SK-N-SH treated with all-trans-retinoic acid at 6 μM for 48 hours (cell line): ENCODE measurements at regions not wholly inside any gene's neighbourhood (a gene's known extent, or its start where the extent isn't known, plus 50 kb on each side); places are given as distances from the start of the nearest gene placed in this dataset.

Experiments
- ATAC-seq: fragments of 200-7000 bp; cut with Tn5 transposase; 3 replicates; pipeline ENCODE4 v1.9.1; 2020; ENCODE audit warnings: mild to moderate bottlenecking, moderate library complexity
- ARNTL ChIP-seq: fragments of 450-650 bp; formaldehyde crosslinking; IDR thresholded peaks from 2 replicates; pipeline ENCODE4 v1.5.0; 2020; ENCODE audit warnings: low read depth, mild to moderate bottlenecking, moderate library complexity, borderline replicate concordance
- BACH2 ChIP-seq: fragments of 250-450 bp; sonication (Bioruptor Pico); IDR thresholded peaks from 2 replicates; pipeline ENCODE4 v1.9.0; 2021; ENCODE audit warnings: mild to moderate bottlenecking, borderline replicate concordance
- CREB5 ChIP-seq: fragments of 250-450 bp; sonication (Bioruptor Pico); IDR thresholded peaks from 2 replicates; pipeline ENCODE4 v1.5.1; 2020; ENCODE audit warnings: low read depth, mild to moderate bottlenecking, moderate library complexity
- CSDC2 ChIP-seq: fragments of 250-450 bp; sonication (Bioruptor Pico); IDR thresholded peaks from 2 replicates; pipeline ENCODE4 v1.5.0; 2020; ENCODE audit warnings: mild to moderate bottlenecking, moderate library complexity
- CSRNP3 ChIP-seq: fragments of 250-450 bp; sonication (Bioruptor Pico); IDR thresholded peaks from 2 replicates; pipeline ENCODE4 v1.5.1; 2021; ENCODE audit warnings: mild to moderate bottlenecking, moderate library complexity
- ESRRG ChIP-seq: fragments of 250-450 bp; sonication (Bioruptor Pico); IDR thresholded peaks from 2 replicates; pipeline ENCODE4 v1.6.1; 2021; ENCODE audit warnings: mild to moderate bottlenecking
- GLIS3 ChIP-seq: fragments of 250-450 bp; sonication (Bioruptor Pico); IDR thresholded peaks from 2 replicates; pipeline ENCODE4 v1.5.0; 2020; ENCODE audit warnings: mild to moderate bottlenecking, moderate library complexity
- ISL1 ChIP-seq: fragments of 250-450 bp; sonication (Bioruptor Pico); IDR thresholded peaks from 2 replicates; pipeline ENCODE4 v2.1.2; 2022; ENCODE audit warnings: mild to moderate bottlenecking, moderate library complexity
- PATZ1 ChIP-seq: fragments of 250-450 bp; sonication (Bioruptor Pico); IDR thresholded peaks from 2 replicates; pipeline ENCODE4 v1.8.0; 2020; ENCODE audit warnings: mild to moderate bottlenecking, moderate library complexity, borderline replicate concordance
- PPARA ChIP-seq: fragments of 250-450 bp; sonication (Bioruptor Pico); IDR thresholded peaks from 2 replicates; pipeline ENCODE4 v1.5.0; 2020; ENCODE audit warnings: mild to moderate bottlenecking, borderline replicate concordance
- RARB ChIP-seq: fragments of 250-450 bp; sonication (Bioruptor Pico); IDR thresholded peaks from 2 replicates; pipeline ENCODE4 v1.8.0; 2021; ENCODE audit warnings: mild to moderate bottlenecking, moderate library complexity
- SNAI2 ChIP-seq: fragments of 250-450 bp; sonication (Bioruptor Pico); IDR thresholded peaks from 2 replicates; pipeline ENCODE4 v1.5.0; 2020; ENCODE audit warnings: mild to moderate bottlenecking, moderate library complexity
- TOX ChIP-seq: fragments of 250-450 bp; sonication (Bioruptor Pico); IDR thresholded peaks from 2 replicates; pipeline ENCODE4 v1.8.0; 2021; ENCODE audit warnings: mild to moderate bottlenecking, moderate library complexity, borderline replicate concordance
- TSHZ2 ChIP-seq: fragments of 250-450 bp; sonication (Bioruptor Pico); IDR thresholded peaks from 2 replicates; pipeline ENCODE4 v1.5.0; 2020; ENCODE audit warnings: mild to moderate bottlenecking, moderate library complexity
- ZC3H10 ChIP-seq: fragments of 250-450 bp; sonication (Bioruptor Pico); IDR thresholded peaks from 2 replicates; pipeline ENCODE4 v1.5.1; 2021; ENCODE audit warnings: mild to moderate bottlenecking, moderate library complexity
- ZFP3 ChIP-seq: fragments of 250-450 bp; sonication (Bioruptor Pico); IDR thresholded peaks from 2 replicates; pipeline ENCODE4 v1.5.0; 2020; ENCODE audit warnings: mild to moderate bottlenecking, moderate library complexity
- ZFP30 ChIP-seq: fragments of 450-650 bp; formaldehyde crosslinking; IDR thresholded peaks from 2 replicates; pipeline ENCODE4 v1.5.0; 2022; ENCODE audit warnings: mild to moderate bottlenecking, moderate library complexity
- ZNF8 ChIP-seq: fragments of 450-650 bp; formaldehyde crosslinking; IDR thresholded peaks from 2 replicates; pipeline ENCODE4 v1.5.0; 2020; ENCODE audit warnings: mild to moderate bottlenecking, moderate library complexity

- ATAC-seq: peak; percentile 72
- TF ChIP-seq CREB5 (no peak), ISL1 (CRISPR knock-in tag) (peak; percentile 85), SNAI2 (no peak), BACH2 (CRISPR knock-in tag) (no peak), GLIS3 (no peak), ZC3H10 (CRISPR knock-in tag) (no peak), PATZ1 (CRISPR knock-in tag) (no peak), RARB (CRISPR knock-in tag) (0 out of 2 replicates have a peak, but pooled peaks have one; percentile 43), CSDC2 (CRISPR knock-in tag) (no peak), TSHZ2 (CRISPR knock-in tag) (no peak), ARNTL (CRISPR knock-in tag) (no peak), ZFP3 (no peak), TOX (CRISPR knock-in tag) (0 out of 2 replicates have a peak, but pooled peaks have one; percentile 66), PPARA (no peak), ZFP30 (CRISPR knock-in tag) (no peak), ZNF8 (CRISPR knock-in tag) (no peak), ESRRG (CRISPR knock-in tag) (no peak)
Observed at GRCh38 chr6:80523010-80523409, 416.5 kb downstream of the BCKDHB start.

GRCh38 chr6:80522576-80522975 lies 416.1 kb downstream of the BCKDHB start:
- ATAC-seq: no peak; the same call in 2 of the 3 replicates
- no peak for TF ChIP-seq GLIS3

GRCh38 chr6:80519811-80520594 lies 413.5 kb downstream of the BCKDHB start:
- ATAC-seq: peak; percentile 73
- peak; percentile 60; the same call in 1 of the 2 replicates for TF ChIP-seq CREB5
- peak; percentile 40; the same call in 1 of the 2 replicates for TF ChIP-seq CSRNP3
- TF ChIP-seq PATZ1 (CRISPR knock-in tag): peak; percentile 61; the same call in 1 of the 2 replicates
- TF ChIP-seq TOX (CRISPR knock-in tag): peak; percentile 51; the same call in 1 of the 2 replicates
- 0 out of 2 replicates have a peak, but pooled peaks have one; percentile 9 for TF ChIP-seq ZC3H10 (CRISPR knock-in tag)
- TF ChIP-seq ESRRG (CRISPR knock-in tag): no peak
- no peak for TF ChIP-seq PPARA
- no peak for TF ChIP-seq CSDC2 (CRISPR knock-in tag)
- peak; percentile 93 for TF ChIP-seq ISL1 (CRISPR knock-in tag)
- TF ChIP-seq ZFP3: no peak
